ENCODE measurements at regions not wholly inside any gene's neighbourhood (a gene's known extent, or its start where the extent isn't known, plus 50 kb on each side); places are given as distances from the start of the nearest gene placed in this dataset.

GRCh38 chr18:61616111-61616610 is 276.6 kb downstream of the RNF152 start:
- DNase-seq = no peak

- DNase-seq = no peak
Measured at GRCh38 chr18:61612517-61612916, 279.3 kb downstream of the CDH20 start.

- DNase-seq = no peak
Measured at GRCh38 chr18:61609131-61609530, 275.9 kb downstream of the CDH20 start.

- DNase-seq = no peak
Measured at GRCh38 chr18:61608316-61608715, 275.1 kb downstream of the CDH20 start.

- no peak for DNase-seq
Measured at GRCh38 chr18:61607867-61608266, 274.6 kb downstream of the CDH20 start.

- no peak for DNase-seq
Measured at GRCh38 chr18:61606759-61607158, 273.5 kb downstream of the CDH20 start.

- no peak for DNase-seq
Measured at GRCh38 chr18:61606068-61606660, 272.9 kb downstream of the CDH20 start.

GRCh38 chr18:61605376-61606067 is 272.3 kb downstream of the CDH20 start:
- DNase-seq = no peak
